SK-N-SH (cell line): ENCODE measurements at regions not wholly inside any gene's neighbourhood (a gene's known extent, or its start where the extent isn't known, plus 50 kb on each side); places are given as distances from the start of the nearest gene placed in this dataset.

Experiments used
- CTCF ChIA-PET: fragments of 300-600, 350-600 bp; formaldehyde crosslinking; extraction: SDS; loops from one replicate; lab custom pipeline; 2021; lab: Yijun Ruan, JAX
- POLR2A ChIA-PET: fragments of 350-600 bp; sonication (Branson Sonifier 250); formaldehyde crosslinking; extraction: SDS; loops from one replicate; lab custom pipeline; 2020; ENCODE audit warnings: antibody characterized with exemption, inconsistent platforms; lab: Yijun Ruan, JAX
- DNase-seq: peaks from one replicate; pipeline ENCODE4 v3.0.0; 2012
- H2AFZ ChIP-seq: fragments of 200-600 bp; sonication (generic); 2 replicates; pipeline ENCODE4 v1.8.1; 2016; ENCODE audit warnings: antibody characterized with exemption, mild to moderate bottlenecking, low read depth
- H3F3A ChIP-seq: fragments of 200-600 bp; sonication (generic); replicated peaks from 2 replicates; pipeline ENCODE3; 2016; ENCODE audit warnings: antibody characterized with exemption, mild to moderate bottlenecking; ENCODE audit not compliant: insufficient read depth
- H3K27ac ChIP-seq, 2 experiments: fragments of 200-500 bp in 1 of 2; fragments of 200-600 bp in 1 of 2; sonication (Bioruptor generic) in 1 of 2; sonication (generic), shearing (Covaris generic) in 1 of 2; 2 replicates each; pipeline versions ENCODE4 v1.5.1 to v1.6.1; 2014 to 2016; ENCODE audit warnings: low read depth in 2 of 2, inconsistent platforms in 1 of 2, low read length in 1 of 2, mild to moderate bottlenecking in 1 of 2, mixed read lengths in 1 of 2
- H3K27me3 ChIP-seq: fragments of 200-600 bp; sonication (generic), shearing (Covaris generic); 2 replicates; pipeline ENCODE4 v1.6.1; 2016; ENCODE audit warnings: mixed run types; ENCODE audit not compliant: insufficient read depth
- H3K36me3 ChIP-seq, 2 experiments: fragments of 200-500 bp in 1 of 2; fragments of 200-600 bp in 1 of 2; sonication (Bioruptor generic) in 1 of 2; sonication (generic) in 1 of 2; replicated peaks in 1 of 2; 2 replicates each; pipeline versions ENCODE3 to v1.5.1; 2014 to 2016; ENCODE audit warnings: low read length in 1 of 2, mild to moderate bottlenecking in 1 of 2; ENCODE audit not compliant: insufficient read depth in 2 of 2, control insufficient read depth in 1 of 2
- H3K4me1 ChIP-seq, 2 experiments: fragments of 200-500 bp in 1 of 2; fragments of 200-600 bp in 1 of 2; sonication (Bioruptor generic) in 1 of 2; sonication (generic), shearing (Covaris generic) in 1 of 2; 2 replicates each; pipeline versions ENCODE4 v1.5.1 to v1.6.1; 2014 to 2016; ENCODE audit warnings: low read depth in 1 of 2, low read length in 1 of 2, mixed run types in 1 of 2; ENCODE audit not compliant: insufficient read depth in 2 of 2, control insufficient read depth in 1 of 2
- H3K4me2 ChIP-seq: fragments of 200-600 bp; sonication (generic), shearing (Covaris generic); 2 replicates; pipeline ENCODE4 v1.6.1; 2017; ENCODE audit warnings: mixed run types
- H3K4me3 ChIP-seq, 2 experiments: fragments of 200-500 bp in 1 of 2; fragments of 200-600 bp in 1 of 2; sonication (Bioruptor generic) in 1 of 2; sonication (generic), shearing (Covaris generic) in 1 of 2; 2 replicates each; pipeline versions ENCODE4 v1.5.1 to v1.8.1; 2014 to 2016; ENCODE audit warnings: low read depth in 2 of 2, inconsistent platforms in 1 of 2, low read length in 1 of 2, mild to moderate bottlenecking in 1 of 2, mixed read lengths in 1 of 2, moderate library complexity in 1 of 2
- H3K79me2 ChIP-seq: fragments of 200-600 bp; sonication (generic); 2 replicates; pipeline ENCODE4 v1.8.1; 2017; ENCODE audit warnings: mild to moderate bottlenecking; ENCODE audit not compliant: insufficient read depth
- H3K9ac ChIP-seq: fragments of 200-600 bp; sonication (generic); 2 replicates; pipeline ENCODE4 v1.6.1; 2017; ENCODE audit warnings: mixed run types
- H3K9me2 ChIP-seq: fragments of 200-600 bp; sonication (generic); 2 replicates; pipeline ENCODE4 v1.6.1; 2017; ENCODE audit warnings: mixed run types
- H3K9me3 ChIP-seq: fragments of 200-600 bp; sonication (generic); 2 replicates; pipeline ENCODE4 v1.6.1; 2017; ENCODE audit warnings: mixed run types, mild to moderate bottlenecking, moderate library complexity
- H4K20me1 ChIP-seq: fragments of 200-600 bp; sonication (generic); 2 replicates; pipeline ENCODE4 v1.6.1; 2017; ENCODE audit warnings: mild to moderate bottlenecking, mixed run types; ENCODE audit not compliant: insufficient read depth
- CHD2 ChIP-seq: fragments of 150-350 bp; IDR thresholded peaks from 2 replicates; pipeline ENCODE4 v1.6.1; 2018; ENCODE audit warnings: low read length; ENCODE audit not compliant: partially characterized antibody
- EP300 ChIP-seq, 2 experiments: IDR thresholded peaks; 2 replicates each; pipeline versions ENCODE4 v1.4.0 to v1.6.1; 2012; ENCODE audit warnings: borderline replicate concordance in 1 of 2, low read depth in 1 of 2, low read length in 1 of 2
- FOSL2 ChIP-seq: IDR thresholded peaks from 2 replicates; pipeline ENCODE4 v1.4.0; 2012; ENCODE audit warnings: low read depth, mild to moderate bottlenecking, moderate library complexity, borderline replicate concordance
- FOXM1 ChIP-seq: IDR thresholded peaks from 2 replicates; pipeline ENCODE4 v1.4.0; 2012; ENCODE audit warnings: low read depth, mild to moderate bottlenecking
- IRF3 ChIP-seq: fragments of 150-350 bp; IDR thresholded peaks from 2 replicates; pipeline ENCODE4 v1.6.1; 2016; ENCODE audit warnings: mild to moderate bottlenecking, low read depth, low read length
- MEF2A ChIP-seq: IDR thresholded peaks from 2 replicates; pipeline ENCODE4 v1.4.0; 2012; ENCODE audit warnings: low read depth, borderline replicate concordance
- MXI1 ChIP-seq: IDR thresholded peaks from 2 replicates; pipeline ENCODE4 v1.6.1; 2012; ENCODE audit warnings: mild to moderate bottlenecking, low read depth, low read length, improper control_type of control experiment
- NFIC ChIP-seq: IDR thresholded peaks from 2 replicates; pipeline ENCODE4 v1.4.0; 2012; ENCODE audit warnings: borderline replicate concordance
- RAD21 ChIP-seq: IDR thresholded peaks from 2 replicates; pipeline ENCODE4 v1.6.1; 2012; ENCODE audit warnings: mild to moderate bottlenecking, low read length
- RCOR1 ChIP-seq: fragments of 150-350 bp; IDR thresholded peaks from 2 replicates; pipeline ENCODE4 v1.6.1; 2017; ENCODE audit warnings: antibody characterized with exemption, low read length
- REST ChIP-seq: IDR thresholded peaks from 2 replicates; pipeline ENCODE4 v1.6.1; 2012; ENCODE audit warnings: mild to moderate bottlenecking, low read depth, low read length, moderate library complexity
- RFX5 ChIP-seq: IDR thresholded peaks from 2 replicates; pipeline ENCODE4 v1.6.1; 2012; ENCODE audit warnings: mild to moderate bottlenecking, improper control_type of control experiment, low read length
- RXRA ChIP-seq: IDR thresholded peaks from 2 replicates; pipeline ENCODE4 v1.4.0; 2012; ENCODE audit warnings: low read depth, mild to moderate bottlenecking, borderline replicate concordance
- SMC3 ChIP-seq: IDR thresholded peaks from 2 replicates; pipeline ENCODE4 v1.6.1; 2012; ENCODE audit warnings: low read depth, low read length, improper control_type of control experiment
- TCF12 ChIP-seq: IDR thresholded peaks from 2 replicates; pipeline ENCODE4 v1.4.0; 2012
- TEAD4 ChIP-seq: IDR thresholded peaks from 2 replicates; pipeline ENCODE4 v1.4.0; 2012; ENCODE audit warnings: mild to moderate bottlenecking, borderline replicate concordance; ENCODE audit not compliant: insufficient read depth
- USF1 ChIP-seq: IDR thresholded peaks from 2 replicates; pipeline ENCODE4 v1.4.0; 2012; ENCODE audit warnings: low read depth, borderline replicate concordance
- YY1 ChIP-seq: IDR thresholded peaks from 2 replicates; pipeline ENCODE4 v1.4.0; 2012; ENCODE audit warnings: low read depth, mild to moderate bottlenecking
- WGBS: methylation state at CpG from one replicate; pipeline ENCODE4 v1.1.6; 2017; ENCODE audit warnings: low lambda C conversion rate; 5-methylcytosine and 5-hydroxymethylcytosine counted together
- TF ChIP-seq, protein P1 (sequence below): IDR thresholded peaks from 2 replicates; pipeline ENCODE4 v1.4.0; 2012; ENCODE audit warnings: low read depth
- TF ChIP-seq, protein P2 (sequence below): IDR thresholded peaks from 2 replicates; pipeline ENCODE4; 2012

DNA sequence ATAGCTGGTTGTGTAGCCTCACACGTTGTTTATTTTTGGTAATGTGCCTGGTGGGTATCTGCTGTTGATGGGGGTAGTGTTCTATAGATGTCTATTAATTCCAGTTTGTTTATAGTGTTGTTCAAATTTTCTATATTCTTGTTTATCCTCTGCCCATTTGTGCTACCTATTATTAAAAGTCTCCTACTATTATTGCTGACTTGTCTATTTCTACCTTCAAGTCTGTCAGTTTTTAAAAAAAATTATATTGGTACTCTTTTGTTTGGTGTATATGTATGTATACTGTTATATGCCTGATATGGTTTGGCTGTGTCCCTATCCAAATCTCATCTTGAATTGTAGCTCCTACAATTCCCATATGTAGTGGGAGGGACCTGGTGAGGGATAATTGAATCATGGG is 578.6 kb downstream of the PCDH7 start:
- no peak for DNase-seq
- Histone ChIP-seq H3K9ac (no peak overlapping the region), H3K79me2 (no peaks in the 10 kb centered on the region), H3K4me1 (peaks cover 0 to 2% of the 10 kb centered on the region in 2 experiments; a peak in 2 of 4 replicates), H3K36me3 (no peaks in the 10 kb centered on the region), H3K4me2 (no peak overlapping the region), H3K4me3 (no peak overlapping the region), H3K27me3 (no peaks in the 10 kb centered on the region), H4K20me1 (no peaks in the 10 kb centered on the region), H2AFZ (no peak overlapping the region), H3K9me3 (no peaks in the 10 kb centered on the region), H3F3A (no peaks in the 10 kb centered on the region), H3K9me2 (no peaks in the 10 kb centered on the region), H3K27ac (no peak overlapping the region)
- ChIA-PET CTCF (no interaction called here), POLR2A (no interaction called here)
- TF ChIP-seq NFIC (no peak), SMC3 (no peak), FOXM1 (no peak), IRF3 (no peak), TCF12 (no peak), RXRA (no peak), EP300 (IDR thresholded peaks at IDR 0.05; ENCODE audit: borderline replicate concordance in 1 of 2, low read depth in 1 of 2, low read length in 1 of 2) (no peak), YY1 (no peak)
- WGBS = 26% methylated on average over 1 of the region's 1 CpG

DNA sequence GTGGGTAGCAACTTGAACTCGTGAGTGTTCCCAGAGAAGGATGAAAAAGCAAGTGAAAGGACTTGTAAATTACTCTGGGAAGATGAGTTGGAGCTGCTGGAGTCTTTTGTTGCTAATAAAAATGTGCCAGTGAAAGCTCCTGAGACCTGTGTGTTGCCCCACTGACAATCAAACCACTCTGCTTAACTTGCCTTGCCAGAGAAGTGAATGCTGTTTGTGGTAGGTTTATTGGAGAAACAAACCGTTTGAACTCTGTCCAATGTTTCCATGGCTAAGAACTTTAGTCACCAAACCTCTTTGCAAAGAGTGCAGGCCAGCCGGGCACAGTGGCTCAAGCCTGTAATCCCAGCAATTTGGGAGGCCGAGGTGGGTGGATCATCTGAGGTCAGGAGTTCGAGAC is 586.9 kb downstream of the PCDH7 start:
- TF ChIP-seq USF1 = no peak
- no peak for TF ChIP-seq RAD21
- TF ChIP-seq MXI1 = no peak
- TF ChIP-seq IRF3 = no peak
- TF ChIP-seq CHD2 = no peak
- no peak for TF ChIP-seq TCF12
- TF ChIP-seq REST = no peak
- TF ChIP-seq MEF2A = no peak
- TF ChIP-seq, protein P1, sequence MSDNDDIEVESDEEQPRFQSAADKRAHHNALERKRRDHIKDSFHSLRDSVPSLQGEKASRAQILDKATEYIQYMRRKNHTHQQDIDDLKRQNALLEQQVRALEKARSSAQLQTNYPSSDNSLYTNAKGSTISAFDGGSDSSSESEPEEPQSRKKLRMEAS = no peak
- TF ChIP-seq, protein P2, sequence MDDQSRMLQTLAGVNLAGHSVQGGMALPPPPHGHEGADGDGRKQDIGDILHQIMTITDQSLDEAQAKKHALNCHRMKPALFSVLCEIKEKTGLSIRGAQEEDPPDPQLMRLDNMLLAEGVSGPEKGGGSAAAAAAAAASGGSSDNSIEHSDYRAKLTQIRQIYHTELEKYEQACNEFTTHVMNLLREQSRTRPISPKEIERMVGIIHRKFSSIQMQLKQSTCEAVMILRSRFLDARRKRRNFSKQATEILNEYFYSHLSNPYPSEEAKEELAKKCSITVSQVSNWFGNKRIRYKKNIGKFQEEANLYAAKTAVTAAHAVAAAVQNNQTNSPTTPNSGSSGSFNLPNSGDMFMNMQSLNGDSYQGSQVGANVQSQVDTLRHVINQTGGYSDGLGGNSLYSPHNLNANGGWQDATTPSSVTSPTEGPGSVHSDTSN = no peak
- TF ChIP-seq FOSL2 = no peak
- TF ChIP-seq TEAD4 = no peak
- TF ChIP-seq RFX5 = no peak
- no peak for TF ChIP-seq RCOR1
- no peak for TF ChIP-seq EP300 (IDR thresholded peaks at IDR 0.05; ENCODE audit: borderline replicate concordance in 1 of 2, low read depth in 1 of 2, low read length in 1 of 2)
- no peaks in the 10 kb centered on the region for H3K9me3 ChIP-seq
- no peaks in the 10 kb centered on the region for H3K4me1 ChIP-seq
- no peak overlapping the region for H3K27ac ChIP-seq
- WGBS = 14% methylated on average over 4 of the region's 5 CpGs
- H2AFZ ChIP-seq = no peak overlapping the region
- H3K9me2 ChIP-seq = no peaks in the 10 kb centered on the region
- H3K9ac ChIP-seq = no peak overlapping the region
- no peaks in the 10 kb centered on the region for H4K20me1 ChIP-seq
- no peak overlapping the region for H3K4me3 ChIP-seq
- H3K27me3 ChIP-seq = no peaks in the 10 kb centered on the region
- DNase-seq = no peak
- H3K79me2 ChIP-seq = no peaks in the 10 kb centered on the region
- ChIA-PET POLR2A (no interaction called here), CTCF (no interaction called here)
- no peaks in the 10 kb centered on the region for H3K36me3 ChIP-seq
- no peak overlapping the region for H3K4me2 ChIP-seq
- no peaks in the 10 kb centered on the region for H3F3A ChIP-seq
